ENCODE measurements at regions not wholly inside any gene's neighbourhood (a gene's known extent, or its start where the extent isn't known, plus 50 kb on each side); places are given as distances from the start of the nearest gene placed in this dataset.
"Not testable (repeated sequence)": the region's sequence is repeated elsewhere in the genome, so short reads cannot be mapped to it uniquely, and the experiment has no call there.

DNA sequence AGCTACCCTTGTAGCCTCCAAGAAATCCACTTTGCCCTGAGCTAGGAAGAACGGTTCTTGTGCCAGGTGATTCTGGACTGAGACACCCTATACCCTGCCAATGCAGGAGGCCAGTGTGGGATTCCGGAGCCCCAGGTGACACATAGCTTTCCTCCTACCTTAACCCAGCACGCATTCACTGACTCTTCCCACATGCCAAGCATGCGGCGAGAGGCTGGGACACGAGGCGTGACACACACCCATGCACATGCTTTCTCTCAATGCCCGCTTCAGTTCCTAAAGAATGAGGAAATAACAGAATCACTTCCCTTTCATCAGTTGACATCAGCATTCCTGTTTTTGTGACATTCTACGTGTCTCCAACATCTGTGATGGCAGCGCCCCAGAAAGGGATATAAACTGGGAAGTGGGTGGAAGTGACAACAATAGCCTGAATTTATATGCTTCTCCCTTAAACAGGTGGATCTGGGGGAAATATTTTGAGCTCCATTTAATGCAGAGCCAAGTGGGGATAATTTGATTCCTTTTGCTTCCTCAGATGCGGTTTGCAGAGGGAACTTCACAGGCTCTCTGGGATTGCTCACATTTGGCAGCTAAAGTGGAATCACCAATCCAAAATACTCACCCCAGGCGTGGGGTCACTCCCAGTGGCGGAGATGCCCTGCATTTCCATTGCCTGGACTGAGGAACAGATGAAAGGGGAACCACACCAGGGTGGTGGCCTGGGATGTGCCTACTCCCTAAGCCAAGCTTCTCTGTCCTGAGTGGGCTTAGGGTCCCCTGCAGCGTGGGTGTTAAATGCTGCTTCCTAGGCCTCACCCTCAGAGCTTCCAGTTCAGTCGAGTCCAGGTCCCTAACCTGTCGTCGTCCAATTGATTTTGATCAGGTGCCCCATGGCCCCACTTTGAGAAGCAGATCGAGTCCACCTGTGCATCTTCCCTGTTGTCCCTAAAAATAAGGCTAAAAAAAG, 445.1 kb downstream of the SIPA1L2 start:
- DNase-seq, result no peak

DNA sequence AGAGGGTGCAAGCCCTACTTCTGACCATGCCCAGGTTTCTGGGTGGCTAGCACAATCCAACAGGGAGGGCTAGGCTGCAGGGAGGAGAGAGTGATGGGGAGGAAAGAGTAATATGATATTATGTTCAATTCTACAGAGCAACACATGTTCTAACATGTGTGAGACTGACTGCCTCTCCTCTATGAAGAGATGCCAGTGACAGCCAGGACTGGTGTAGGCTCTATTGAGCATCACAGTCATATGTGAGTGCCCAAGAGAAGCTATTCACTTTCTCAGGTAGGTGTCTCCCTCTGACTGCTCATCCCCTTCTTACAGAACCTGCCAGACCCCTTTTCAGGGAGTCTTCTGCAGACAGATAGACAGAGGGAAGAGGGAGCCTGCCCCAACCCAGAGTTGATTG, 446.1 kb downstream of the SIPA1L2 start:
- no peak for DNase-seq

DNA sequence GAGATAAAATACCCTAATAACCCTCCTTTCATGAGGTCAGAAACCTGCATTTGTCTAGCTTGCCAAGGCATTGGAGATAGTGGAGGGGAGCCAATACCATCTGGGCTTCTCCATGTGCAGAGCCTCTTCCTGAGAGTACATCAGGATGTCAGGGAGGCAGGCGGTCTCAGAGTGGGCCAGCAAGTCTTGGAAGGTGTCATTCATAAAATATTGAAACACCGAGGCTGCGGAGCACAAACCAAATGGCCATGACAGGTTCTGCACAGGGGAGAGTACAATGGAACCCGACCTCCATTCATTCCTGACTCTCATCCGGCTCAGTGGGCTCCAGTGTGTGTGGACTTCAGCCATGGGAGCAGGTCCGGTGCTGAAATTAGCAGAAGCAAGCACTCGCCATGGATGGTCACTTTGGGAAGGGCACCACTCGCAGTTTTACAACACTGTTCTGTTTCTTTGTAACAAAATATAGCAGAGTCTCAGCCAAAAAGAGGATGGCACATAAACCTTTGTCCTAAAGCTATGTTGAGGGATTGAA, 446.6 kb downstream of the SIPA1L2 start:
- no peak for DNase-seq

DNA sequence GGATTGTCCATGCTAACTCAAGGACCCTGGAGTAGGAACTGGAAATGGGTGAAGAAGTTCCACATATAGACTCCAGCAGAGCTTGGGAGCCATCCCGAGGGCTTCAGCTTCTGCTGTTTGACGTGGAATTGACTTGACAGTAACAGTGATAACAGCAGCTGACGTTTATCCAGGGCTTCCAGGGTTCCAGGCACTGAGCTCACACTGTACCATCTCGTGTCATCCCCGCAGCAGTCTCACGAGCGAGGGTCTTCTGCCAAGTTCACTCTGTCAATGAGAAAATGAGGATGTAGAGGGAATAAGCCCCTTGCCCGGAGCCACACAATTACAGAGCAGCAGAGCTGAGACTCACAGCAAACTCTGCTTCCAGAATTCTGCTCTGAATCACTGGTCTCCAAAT, 447.7 kb downstream of the SIPA1L2 start:
- no peak for DNase-seq

DNA sequence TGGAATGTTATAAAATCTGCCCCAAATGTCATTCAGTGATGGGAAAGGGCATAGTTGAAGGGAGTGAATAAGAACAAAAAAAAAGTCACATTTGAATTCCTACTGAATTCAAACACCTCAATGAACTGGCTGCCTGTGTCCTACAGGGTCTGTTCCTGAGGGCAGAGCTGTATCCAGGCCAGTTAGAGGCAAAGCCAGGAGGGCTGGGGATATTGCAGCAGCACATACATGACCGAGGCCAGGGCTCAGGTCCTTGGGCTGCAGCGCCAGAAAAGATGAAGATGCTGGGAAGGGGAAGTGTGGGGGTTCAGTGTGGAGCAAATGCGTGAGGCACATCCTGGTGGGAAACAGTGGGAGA, 449.2 kb downstream of the SIPA1L2 start:
- DNase-seq, result no peak

DNA sequence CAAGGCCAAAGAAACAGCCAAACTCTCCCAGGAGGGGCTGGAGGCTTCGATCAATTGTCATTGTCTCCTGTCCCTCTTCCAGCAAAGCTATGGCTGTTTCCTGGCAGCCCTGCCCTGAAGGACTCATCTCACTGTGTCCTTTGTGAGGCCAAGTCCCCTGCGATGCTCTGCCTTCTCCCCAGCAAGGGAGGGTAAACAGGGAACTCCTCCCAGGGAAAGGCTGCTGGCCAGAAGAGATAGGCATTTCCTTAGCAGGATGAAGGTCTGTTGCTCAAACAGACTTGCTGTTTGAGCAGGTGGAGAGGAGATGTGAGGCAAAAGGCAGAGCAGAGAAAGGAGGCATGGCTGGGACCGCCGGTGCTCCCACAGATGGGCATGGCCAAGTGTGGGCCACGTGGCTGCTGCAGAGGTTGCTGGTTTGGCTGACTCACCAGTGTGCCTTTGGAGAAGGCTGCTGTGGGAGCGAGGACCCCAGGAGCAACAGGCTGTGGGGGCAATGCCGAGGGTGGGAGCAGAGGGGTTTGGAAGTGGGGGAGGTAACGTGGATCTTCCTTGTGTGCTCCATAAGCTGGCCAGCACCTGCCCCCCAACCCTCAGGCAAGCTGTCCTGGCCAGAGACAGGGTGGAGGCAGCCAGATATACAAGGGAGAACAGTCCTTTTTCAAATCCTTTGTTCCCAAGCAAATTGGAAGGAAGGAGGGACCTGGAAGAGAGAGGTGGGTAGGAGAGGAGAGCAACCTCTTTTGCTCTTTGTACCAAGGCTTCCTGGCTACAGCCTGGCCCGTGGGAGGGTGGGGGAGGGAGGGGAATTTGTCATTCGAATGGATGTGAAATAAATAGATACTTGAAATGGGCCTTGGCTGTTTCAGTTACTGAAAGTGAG, 449.8 kb downstream of the SIPA1L2 start:
- DNase-seq, result no peak

DNA sequence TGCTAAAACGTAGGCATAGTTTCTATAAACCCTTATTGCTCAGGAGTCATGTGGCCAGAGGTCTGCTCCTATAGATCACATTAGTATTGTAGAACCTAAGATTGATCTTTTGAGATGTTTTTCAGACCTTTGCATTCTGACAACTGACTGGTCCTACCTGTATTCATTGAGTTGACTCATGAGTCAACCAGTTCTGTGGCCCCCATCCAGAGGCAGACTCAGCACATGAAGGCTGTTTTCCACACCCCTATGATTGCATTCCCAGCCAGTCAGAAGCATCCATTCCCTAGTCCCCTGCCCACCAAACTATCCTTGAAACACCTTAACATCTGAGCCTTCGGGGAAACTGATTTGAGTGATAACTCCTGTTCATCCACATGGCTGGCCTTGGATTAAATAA, 451.7 kb downstream of the SIPA1L2 start:
- no peak for DNase-seq

DNA sequence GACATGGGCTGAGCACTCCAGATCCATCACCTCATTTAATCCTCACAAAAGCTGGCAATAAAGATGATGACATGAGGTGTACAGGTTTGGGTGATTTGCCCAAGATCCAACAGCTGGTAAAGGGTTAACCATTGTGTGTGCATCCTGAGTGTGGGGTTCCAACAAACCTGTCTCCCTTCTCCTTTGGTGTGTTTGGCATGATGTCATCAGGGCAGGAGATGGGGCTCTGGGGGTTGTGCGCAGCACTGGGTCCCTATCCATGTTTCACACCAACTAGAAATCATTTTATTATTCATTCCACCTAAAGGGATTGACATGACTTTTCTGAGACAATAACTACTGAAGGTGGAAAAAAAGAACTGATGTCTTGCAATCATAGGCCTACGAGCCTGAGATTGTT, 452.5 kb downstream of the SIPA1L2 start:
- DNase-seq, result no peak

DNA sequence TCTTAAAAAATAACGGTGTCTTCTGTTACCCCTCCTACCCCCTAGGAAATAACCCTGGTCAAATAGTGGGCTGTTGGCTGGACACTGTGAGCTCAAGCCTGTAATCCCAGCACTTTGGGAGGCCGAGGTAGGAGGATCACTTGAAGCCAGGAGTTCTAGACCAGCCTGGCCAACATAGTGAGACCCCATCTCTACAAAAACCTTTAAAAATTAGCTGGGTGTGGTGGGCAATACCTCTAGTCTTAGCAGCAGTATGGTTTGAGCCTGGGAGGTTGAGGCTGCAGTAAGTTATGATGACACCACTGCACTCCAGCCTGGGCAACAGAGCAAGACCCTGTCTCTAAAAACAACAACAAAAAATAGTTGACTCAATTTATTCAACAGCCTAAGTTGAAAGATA, 453.7 kb downstream of the SIPA1L2 start:
- DNase-seq, result no peak

DNA sequence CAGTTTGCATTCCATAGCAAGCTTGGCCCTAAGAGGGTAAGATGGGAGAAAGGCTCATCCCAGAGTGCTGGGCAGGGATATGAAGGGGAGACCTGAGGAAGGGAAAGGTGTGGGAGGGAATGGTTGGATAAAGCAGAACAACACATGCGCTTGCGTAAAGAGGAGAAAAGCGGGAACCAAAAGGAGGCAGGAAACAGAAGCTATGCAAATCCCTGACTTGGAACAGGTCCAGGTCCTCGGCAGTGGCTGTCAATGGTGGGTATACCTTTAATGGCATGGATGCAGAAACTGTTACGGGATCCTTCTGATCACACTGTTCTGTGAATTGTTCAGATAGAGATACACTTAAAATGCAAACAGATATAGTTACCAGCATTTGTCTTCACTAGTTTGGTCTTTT, 455.6 kb downstream of the SIPA1L2 start:
- no peak for DNase-seq

DNA sequence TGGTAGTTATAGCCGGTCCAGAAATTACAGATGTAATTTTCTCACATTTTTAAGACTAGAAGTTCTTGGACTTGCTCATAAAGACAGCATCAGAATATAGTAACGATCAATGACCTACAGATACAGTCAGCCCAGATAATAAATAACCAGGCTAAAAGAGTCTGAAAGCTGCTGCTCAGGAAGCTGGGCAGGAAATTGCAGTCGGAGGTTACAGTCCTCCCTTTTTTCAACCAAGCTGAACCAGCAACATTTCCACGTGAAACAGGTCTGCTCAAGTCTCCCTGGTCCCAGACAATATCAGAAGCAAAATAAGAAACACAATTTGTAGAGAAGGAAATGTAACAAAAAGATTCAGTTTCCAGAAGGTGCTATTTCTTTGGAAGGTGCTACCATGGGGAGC, 457.4 kb downstream of the SIPA1L2 start:
- no peak for DNase-seq

DNA sequence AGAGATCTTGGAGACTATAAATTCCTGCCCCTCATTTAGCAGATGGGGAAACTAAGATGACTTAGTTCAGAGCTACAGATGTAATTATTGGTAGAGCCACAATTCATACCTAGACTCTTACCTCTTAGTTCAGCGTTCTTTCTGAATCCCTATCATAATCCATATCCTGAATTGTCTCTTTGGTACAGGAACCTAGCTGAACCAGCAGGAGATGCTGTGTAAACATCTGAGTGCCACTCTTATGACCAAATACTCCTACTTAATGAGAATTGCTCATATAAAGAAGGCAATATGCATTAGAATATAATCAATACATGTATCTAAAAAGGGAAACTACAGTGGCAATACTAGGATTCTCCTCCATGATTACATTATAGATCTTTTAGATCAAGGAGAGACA, 459.0 kb downstream of the SIPA1L2 start:
- no peak for DNase-seq

DNA sequence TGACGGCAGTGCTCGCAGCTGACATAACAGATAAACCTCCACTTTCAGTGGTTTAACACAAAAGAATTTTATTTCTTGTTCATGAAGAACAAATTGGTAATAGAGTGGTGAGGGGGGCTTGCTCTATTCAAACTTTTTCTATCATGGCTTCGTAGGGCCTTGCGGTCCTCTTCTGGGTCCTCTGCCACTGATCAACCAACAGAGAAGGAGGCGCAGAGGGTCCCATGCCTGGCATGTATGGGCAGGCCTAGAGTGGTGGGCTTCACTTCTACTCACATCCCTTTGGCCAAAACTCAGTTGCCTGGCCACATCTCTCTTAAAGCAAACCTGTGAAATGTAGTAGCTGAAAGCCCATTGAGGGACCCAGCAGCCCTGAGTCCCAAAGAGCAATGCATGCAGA, 460.5 kb downstream of the SIPA1L2 start:
- no peak for DNase-seq

DNA sequence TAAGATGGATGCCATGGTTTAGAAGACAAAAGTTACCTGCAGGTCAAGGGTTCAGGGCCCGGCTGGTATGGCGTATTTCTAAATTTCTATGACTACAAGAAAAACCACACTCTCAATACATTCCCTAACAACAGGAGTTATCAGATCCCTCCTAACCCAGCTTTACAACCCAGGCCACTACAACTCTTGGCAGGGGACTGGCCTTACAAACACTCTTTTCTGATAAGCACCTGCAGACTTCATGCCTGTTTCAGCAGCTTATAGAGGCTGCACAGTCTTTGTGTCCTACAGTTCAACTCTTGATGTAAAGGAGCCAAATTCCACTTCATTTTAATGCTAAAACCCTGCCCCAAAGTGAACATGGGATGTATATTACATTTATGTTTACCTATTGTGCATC, 461.4 kb downstream of the SIPA1L2 start:
- no peak for DNase-seq

DNA sequence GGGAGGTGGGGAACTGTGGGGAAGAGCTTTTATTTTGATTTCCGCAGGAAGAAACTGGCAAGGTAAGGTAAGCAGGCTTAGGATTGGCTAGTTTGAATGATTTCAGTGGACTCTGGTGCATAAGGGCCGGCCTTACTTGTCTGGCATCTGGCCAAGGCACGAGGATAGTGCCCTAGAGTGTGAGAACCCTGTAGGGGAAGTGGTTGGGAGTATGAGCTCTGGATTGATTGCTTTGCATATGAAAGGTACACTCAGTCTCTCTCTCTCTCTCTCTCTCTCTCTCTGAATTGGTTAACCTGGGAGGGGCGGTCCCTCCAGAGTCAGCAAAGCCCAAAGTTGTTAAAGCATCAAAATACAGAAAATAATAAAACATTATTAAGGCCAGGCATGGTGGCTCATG, 463.0 kb downstream of the SIPA1L2 start:
- no peak for DNase-seq

DNA sequence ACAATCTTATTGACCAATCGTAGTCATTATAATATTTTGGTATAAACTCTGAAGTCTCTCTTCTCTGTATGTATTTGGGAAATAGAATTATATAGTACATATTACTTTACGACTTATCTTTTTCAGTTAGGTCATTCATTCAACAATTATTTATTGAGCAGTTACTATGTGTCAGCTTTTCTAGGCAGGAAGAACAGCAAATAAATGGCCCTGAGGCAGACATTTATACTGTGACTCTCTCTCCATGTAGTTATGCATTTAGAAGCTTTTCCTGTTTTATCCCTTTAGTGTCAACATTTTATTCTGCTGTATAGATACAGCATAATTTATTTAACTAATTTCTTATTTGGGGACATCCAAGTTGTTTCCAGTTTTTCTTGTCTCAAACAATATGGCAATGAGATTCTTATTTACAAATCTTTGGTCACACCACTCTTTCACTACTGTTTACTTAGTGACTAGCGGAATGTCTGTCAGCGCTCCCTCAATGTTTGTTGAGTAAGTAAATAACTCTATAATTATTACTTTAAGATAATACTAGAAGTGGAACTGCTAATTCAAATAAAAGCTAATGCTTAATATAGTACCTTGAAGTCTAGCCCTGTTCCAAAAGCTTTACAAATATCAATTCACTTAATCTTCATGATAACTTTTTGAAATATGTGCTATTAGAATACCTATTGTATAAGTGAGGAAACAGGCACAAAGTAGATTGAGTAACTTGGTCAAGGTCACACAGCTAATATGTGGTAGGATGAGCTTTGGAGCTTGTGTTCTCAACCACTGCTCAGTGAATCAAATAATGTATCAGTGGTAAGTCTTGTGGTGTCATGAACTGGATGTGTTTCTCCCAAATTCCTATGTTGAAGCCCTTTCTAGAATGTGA, 465.6 kb downstream of the SIPA1L2 start:
- DNase-seq, result no peak

DNA sequence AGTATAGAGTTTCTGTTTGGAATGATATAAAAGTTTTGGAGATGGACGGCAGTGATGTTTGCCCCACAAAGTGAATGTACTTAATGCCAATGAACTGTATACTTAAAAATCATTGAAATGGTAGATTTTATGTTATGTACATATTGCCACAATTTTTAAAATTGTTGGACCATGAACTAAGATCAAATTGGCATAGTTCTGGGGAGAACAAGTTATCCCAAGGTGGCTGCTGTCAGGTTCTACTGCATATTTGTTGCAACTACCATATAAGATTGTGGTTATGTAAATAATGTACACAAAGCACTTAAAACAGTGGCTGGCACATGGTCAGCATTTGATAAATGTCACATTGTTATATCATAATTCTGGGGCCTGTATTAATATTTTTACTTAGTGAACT, 466.4 kb downstream of the SIPA1L2 start:
- DNase-seq, result no peak

DNA sequence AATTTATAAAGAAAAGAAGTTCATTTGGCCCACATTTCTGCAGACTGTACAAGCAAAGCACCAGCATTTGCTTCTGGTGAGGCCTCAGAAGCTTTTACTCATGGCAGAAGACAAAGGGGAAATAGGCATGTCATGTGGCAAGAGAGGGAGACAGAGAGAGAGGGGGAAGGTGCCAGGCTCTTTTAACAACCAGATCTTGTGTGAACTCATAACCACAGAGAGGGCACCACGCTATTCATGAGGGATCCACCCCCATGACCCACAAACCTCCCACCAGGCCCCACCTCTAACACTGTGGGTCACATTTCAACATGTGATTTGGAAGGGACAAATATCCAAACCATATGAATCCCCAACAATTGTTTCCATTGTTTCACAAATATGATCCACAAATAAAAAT, 467.9 kb downstream of the SIPA1L2 start:
- no peak for DNase-seq

DNA sequence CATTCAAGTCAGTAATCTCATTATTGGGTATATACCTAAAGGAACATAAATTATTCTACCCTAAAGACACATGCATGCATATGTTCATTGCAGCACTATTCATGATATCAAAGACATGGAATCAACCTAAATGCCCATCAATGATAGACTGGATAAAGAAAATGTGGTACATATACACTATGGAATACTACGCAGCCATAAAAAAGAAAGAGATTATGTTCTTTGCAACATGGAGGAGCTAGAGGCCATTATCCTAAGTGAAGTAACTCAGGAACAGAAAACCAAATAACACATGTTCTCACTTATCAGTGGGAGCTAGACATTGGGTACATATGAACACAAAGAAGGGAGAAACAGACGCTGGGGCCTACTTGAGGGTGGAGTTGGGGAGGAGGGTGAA, 471.4 kb downstream of the SIPA1L2 start:
- not testable (repeated sequence) for DNase-seq

DNA sequence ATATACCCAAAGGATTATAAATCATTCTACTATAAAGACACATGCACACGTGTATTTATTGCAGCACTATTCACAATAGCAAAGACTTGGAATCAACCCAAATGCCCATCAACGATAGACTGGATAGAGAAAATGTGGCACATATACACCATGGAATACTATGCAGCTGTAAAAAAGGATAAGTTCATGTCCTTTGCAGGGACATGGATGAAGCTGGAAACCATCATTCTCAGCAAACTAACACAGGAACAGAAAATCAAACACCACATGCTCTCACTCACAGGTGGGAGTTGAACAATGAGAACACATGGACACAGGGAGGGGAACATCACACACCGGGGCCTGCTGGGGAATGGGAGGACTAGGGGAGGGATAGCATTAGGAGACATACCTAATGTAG, 473.9 kb downstream of the SIPA1L2 start:
- not testable (repeated sequence) for DNase-seq

DNA sequence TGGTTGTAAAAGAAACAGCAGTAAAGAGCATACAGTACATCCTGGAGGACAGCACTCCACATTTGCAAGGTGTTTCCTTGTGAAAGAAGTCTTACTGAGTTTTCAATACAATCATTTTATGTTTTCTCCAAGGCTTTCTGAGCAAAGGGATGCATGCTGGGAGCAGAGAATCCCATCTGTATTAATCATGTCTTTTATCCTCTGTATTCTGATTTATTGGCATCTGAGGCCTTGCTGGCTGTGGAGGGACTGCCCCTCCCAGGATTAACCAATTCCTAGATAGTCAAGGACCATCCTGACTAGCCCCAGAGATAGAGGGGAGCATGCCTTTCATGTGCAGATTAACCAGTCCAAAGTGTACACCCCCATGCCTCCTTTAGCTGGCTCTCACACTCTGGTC, 476.3 kb downstream of the SIPA1L2 start:
- no peak for DNase-seq

DNA sequence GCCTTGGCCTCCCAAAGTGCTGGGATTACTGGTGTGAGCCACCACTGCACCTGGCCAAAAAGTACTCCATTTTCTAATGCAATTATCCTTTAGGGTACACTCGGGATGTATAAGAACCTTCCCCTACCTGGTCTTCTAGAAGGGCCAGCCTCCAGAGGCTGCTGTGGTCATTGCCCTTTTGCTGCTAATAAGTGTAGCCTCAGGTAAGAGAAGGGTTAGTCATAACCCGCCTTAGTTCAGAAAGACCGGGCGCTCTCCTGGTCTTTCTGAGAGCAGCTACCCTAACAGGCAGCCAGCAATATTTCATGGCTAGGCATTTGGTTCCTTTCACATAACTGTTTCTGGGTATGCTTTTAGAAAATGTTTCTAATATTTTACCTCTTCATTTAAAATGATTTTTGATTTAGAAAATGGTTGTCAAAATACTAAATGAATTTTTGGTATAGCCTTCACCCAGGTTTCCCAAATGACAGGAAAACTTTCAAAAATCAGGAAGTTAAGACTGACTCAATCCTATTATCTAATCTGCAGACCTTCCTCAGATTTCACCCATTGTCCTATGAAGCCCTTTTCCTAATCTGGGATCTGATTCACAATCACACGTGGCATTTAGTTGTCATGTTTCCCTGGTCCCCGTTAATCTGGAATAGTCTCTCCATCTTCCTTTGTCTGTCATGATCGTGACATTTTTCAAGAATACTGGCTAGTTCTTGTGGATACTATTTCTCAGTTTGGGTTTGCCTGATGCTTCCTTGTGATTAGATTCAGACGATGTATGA, 479.0 kb downstream of the SIPA1L2 start:
- no peak for DNase-seq

Measured in CD4-positive, alpha-beta T cell treated with Interleukin-1 beta for 1 hour (primary cell).